Activated naive CD4-positive, alpha-beta T cell treated with anti-CD3 and anti-CD28 coated beads, Interleukin-2, amount 50 U/mL, for 24 hours (primary cell): ENCODE measurements at regions not wholly inside any gene's neighbourhood (a gene's known extent, or its start where the extent isn't known, plus 50 kb on each side); places are given as distances from the start of the nearest gene placed in this dataset.
"Not testable (repeated sequence)": the region's sequence is repeated elsewhere in the genome, so short reads cannot be mapped to it uniquely, and the experiment has no call there.

Experiments
- H3K27ac Mint-ChIP-seq: one replicate; pipeline ENCODE4 v1.8.0; 2021; ENCODE audit warnings: mild to moderate bottlenecking, mixed read lengths
- H3K27me3 Mint-ChIP-seq: one replicate; pipeline ENCODE4 v1.8.0; 2021; ENCODE audit warnings: mixed read lengths
- H3K36me3 Mint-ChIP-seq: one replicate; pipeline ENCODE4 v1.8.0; 2021; ENCODE audit warnings: mixed read lengths
- H3K4me1 Mint-ChIP-seq: one replicate; pipeline ENCODE4 v1.8.0; 2021; ENCODE audit warnings: mixed read lengths
- H3K4me3 Mint-ChIP-seq: one replicate; pipeline ENCODE4 v1.8.0; 2021; ENCODE audit warnings: mild to moderate bottlenecking, mixed read lengths
- H3K9me3 Mint-ChIP-seq: one replicate; pipeline ENCODE4 v1.8.0; 2021; ENCODE audit warnings: mixed read lengths

GRCh38 chr12:104906695-104907094, 51.4 kb downstream of the SLC41A2 start:
- H3K36me3 Mint-ChIP-seq = no peaks in the 10 kb centered on the region
- H3K9me3 Mint-ChIP-seq = no peaks in the 10 kb centered on the region
- H3K27me3 Mint-ChIP-seq = no peaks in the 10 kb centered on the region
- H3K27ac Mint-ChIP-seq = no peak overlapping the region
- no peak overlapping the region for H3K4me3 Mint-ChIP-seq
- H3K4me1 Mint-ChIP-seq = no peaks in the 10 kb centered on the region

GRCh38 chr12:104905446-104905845, 52.6 kb downstream of the SLC41A2 start:
- not testable (repeated sequence) for H3K9me3 Mint-ChIP-seq, H3K36me3 Mint-ChIP-seq, H3K27me3 Mint-ChIP-seq, H3K4me3 Mint-ChIP-seq, H3K27ac Mint-ChIP-seq, H3K4me1 Mint-ChIP-seq

GRCh38 chr12:104903648-104904423, 54.3 kb downstream of the SLC41A2 start:
- no peak overlapping the region for H3K27ac Mint-ChIP-seq

GRCh38 chr12:104902125-104902524, 56.0 kb downstream of the SLC41A2 start:
- H3K36me3 Mint-ChIP-seq = peaks cover 3% of the 10 kb centered on the region
- H3K9me3 Mint-ChIP-seq = no peaks in the 10 kb centered on the region
- H3K27me3 Mint-ChIP-seq = no peaks in the 10 kb centered on the region
- no peak overlapping the region for H3K27ac Mint-ChIP-seq
- H3K4me1 Mint-ChIP-seq = no peaks in the 10 kb centered on the region
- no peak overlapping the region for H3K4me3 Mint-ChIP-seq

More at GRCh38 chr12:104903648-104904423, 54.3 kb downstream of the SLC41A2 start:
- H3K4me1 Mint-ChIP-seq = no peaks in the 10 kb centered on the region
- no peaks in the 10 kb centered on the region for H3K27me3 Mint-ChIP-seq
- H3K4me3 Mint-ChIP-seq = no peak overlapping the region
- no peaks in the 10 kb centered on the region for H3K9me3 Mint-ChIP-seq
- peaks cover 3% of the 10 kb centered on the region for H3K36me3 Mint-ChIP-seq

- Mint-ChIP-seq H3K27ac (no peak overlapping the region), H3K4me1 (no peaks in the 10 kb centered on the region), H3K4me3 (no peak overlapping the region), H3K9me3 (no peaks in the 10 kb centered on the region), H3K27me3 (no peaks in the 10 kb centered on the region), H3K36me3 (peaks cover 3% of the 10 kb centered on the region)
These were observed 61.4 kb downstream of the SLC41A2 start for GRCh38 chr12:104896710-104897109.

GRCh38 chr12:104896146-104896545, 61.9 kb downstream of the SLC41A2 start:
- H3K4me3 Mint-ChIP-seq = no peak overlapping the region
- H3K27ac Mint-ChIP-seq = no peak overlapping the region
- H3K4me1 Mint-ChIP-seq = peaks cover under 1% of the 10 kb centered on the region
- no peaks in the 10 kb centered on the region for H3K27me3 Mint-ChIP-seq
- peaks cover 3% of the 10 kb centered on the region for H3K36me3 Mint-ChIP-seq
- no peaks in the 10 kb centered on the region for H3K9me3 Mint-ChIP-seq

GRCh38 chr12:104895415-104895814, 62.7 kb downstream of the SLC41A2 start:
- no peak overlapping the region for H3K4me3 Mint-ChIP-seq
- no peaks in the 10 kb centered on the region for H3K27me3 Mint-ChIP-seq
- peaks cover 8% of the 10 kb centered on the region for H3K4me1 Mint-ChIP-seq
- no peak overlapping the region for H3K27ac Mint-ChIP-seq
- no peaks in the 10 kb centered on the region for H3K9me3 Mint-ChIP-seq
- H3K36me3 Mint-ChIP-seq = peaks cover 3% of the 10 kb centered on the region

GRCh38 chr12:104890476-104891096, 67.5 kb downstream of the SLC41A2 start:
- Mint-ChIP-seq H3K27me3 (peaks cover 2% of the 10 kb centered on the region), H3K27ac (peak overlapping the region; percentile 89), H3K4me3 (no peak overlapping the region), H3K4me1 (peaks cover 9% of the 10 kb centered on the region), H3K36me3 (no peaks in the 10 kb centered on the region), H3K9me3 (no peaks in the 10 kb centered on the region)

- H3K27me3 Mint-ChIP-seq = peaks cover 2% of the 10 kb centered on the region
- no peak overlapping the region for H3K4me3 Mint-ChIP-seq
- no peaks in the 10 kb centered on the region for H3K9me3 Mint-ChIP-seq
- no peaks in the 10 kb centered on the region for H3K36me3 Mint-ChIP-seq
- no peak overlapping the region for H3K27ac Mint-ChIP-seq
- H3K4me1 Mint-ChIP-seq = peaks cover 9% of the 10 kb centered on the region
These were observed 68.4 kb downstream of the SLC41A2 start for GRCh38 chr12:104889735-104890134.

- H3K4me3 Mint-ChIP-seq = no peak overlapping the region
- peaks cover 2% of the 10 kb centered on the region for H3K36me3 Mint-ChIP-seq
- H3K27ac Mint-ChIP-seq = no peak overlapping the region
- no peaks in the 10 kb centered on the region for H3K9me3 Mint-ChIP-seq
- H3K4me1 Mint-ChIP-seq = peaks cover 9% of the 10 kb centered on the region
- H3K27me3 Mint-ChIP-seq = peaks cover 2% of the 10 kb centered on the region
These were observed 69.2 kb downstream of the SLC41A2 start for GRCh38 chr12:104888892-104889291.

- Mint-ChIP-seq H3K4me1 (peaks cover 9% of the 10 kb centered on the region), H3K27me3 (peaks cover 2% of the 10 kb centered on the region), H3K4me3 (no peak overlapping the region), H3K27ac (no peak overlapping the region), H3K36me3 (peaks cover 2% of the 10 kb centered on the region), H3K9me3 (no peaks in the 10 kb centered on the region)
These were observed 69.6 kb downstream of the SLC41A2 start for GRCh38 chr12:104888481-104888880.

- peaks cover 2% of the 10 kb centered on the region for H3K36me3 Mint-ChIP-seq
- peaks cover 9% of the 10 kb centered on the region for H3K4me1 Mint-ChIP-seq
- no peak overlapping the region for H3K4me3 Mint-ChIP-seq
- H3K9me3 Mint-ChIP-seq = no peaks in the 10 kb centered on the region
- H3K27me3 Mint-ChIP-seq = peaks cover 7% of the 10 kb centered on the region
- H3K27ac Mint-ChIP-seq = no peak overlapping the region
These were observed 70.6 kb downstream of the SLC41A2 start for GRCh38 chr12:104887452-104887851.

GRCh38 chr12:104886418-104887401, 71.4 kb downstream of the SLC41A2 start:
- Mint-ChIP-seq H3K27me3 (peaks cover 7% of the 10 kb centered on the region), H3K4me1 (peaks cover 9% of the 10 kb centered on the region), H3K36me3 (peaks cover 2% of the 10 kb centered on the region), H3K27ac (no peak overlapping the region), H3K9me3 (no peaks in the 10 kb centered on the region), H3K4me3 (no peak overlapping the region)

- not testable (repeated sequence) for H3K4me1 Mint-ChIP-seq, H3K36me3 Mint-ChIP-seq, H3K27me3 Mint-ChIP-seq, H3K27ac Mint-ChIP-seq, H3K4me3 Mint-ChIP-seq, H3K9me3 Mint-ChIP-seq
These were observed 79.2 kb downstream of the SLC41A2 start for GRCh38 chr12:104878858-104879257.

GRCh38 chr12:104877103-104877705, 80.9 kb downstream of the SLC41A2 start:
- H3K9me3 Mint-ChIP-seq = no peaks in the 10 kb centered on the region
- peaks cover 10% of the 10 kb centered on the region for H3K4me1 Mint-ChIP-seq
- H3K27ac Mint-ChIP-seq = no peak overlapping the region
- no peak overlapping the region for H3K4me3 Mint-ChIP-seq
- no peaks in the 10 kb centered on the region for H3K27me3 Mint-ChIP-seq
- no peaks in the 10 kb centered on the region for H3K36me3 Mint-ChIP-seq
